HG03442 (cell line): ENCODE measurements at regions not wholly inside any gene's neighbourhood (a gene's known extent, or its start where the extent isn't known, plus 50 kb on each side); places are given as distances from the start of the nearest gene placed in this dataset.

ENCODE experiments used
- ATAC-seq: cut with Tn5 transposase; IDR thresholded peaks from one replicate; pipeline ENCODE4 v1.9.1; 2021; ENCODE audit warnings: mild to moderate bottlenecking, moderate library complexity; ENCODE audit not compliant: unreplicated experiment

- no peak for ATAC-seq
Measured at GRCh38 chr16:27123795-27124409, 57.2 kb downstream of the C16orf82 start.

DNA sequence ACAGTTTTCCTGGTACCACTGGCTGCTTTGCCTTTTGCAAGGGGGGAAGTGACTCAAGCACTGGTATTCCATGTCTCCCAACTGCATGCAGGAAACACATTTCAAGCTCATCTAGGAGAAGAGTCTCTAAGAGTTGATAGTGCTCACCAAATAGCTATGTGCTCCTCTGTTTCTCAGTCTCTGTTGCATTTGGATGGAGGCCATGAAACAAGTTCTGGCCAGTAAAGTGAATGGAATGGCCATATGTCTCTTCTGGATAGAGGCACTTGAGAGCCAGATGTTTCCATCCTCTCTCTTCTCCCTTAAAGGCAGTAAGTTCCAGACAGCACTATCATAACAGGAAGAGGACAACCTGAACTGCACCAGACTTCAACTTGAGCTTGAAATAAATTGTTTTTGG is 60.6 kb downstream of the C16orf82 start:
- no peak for ATAC-seq

- no peak for ATAC-seq
Measured at GRCh38 chr16:27129401-27129800, 62.7 kb downstream of the C16orf82 start.

GRCh38 chr16:27138257-27138656 is 65.1 kb upstream of the KDM8 start:
- ATAC-seq = no peak

- ATAC-seq = no peak
Measured at GRCh38 chr16:27145630-27146029, 57.7 kb upstream of the KDM8 start.

DNA sequence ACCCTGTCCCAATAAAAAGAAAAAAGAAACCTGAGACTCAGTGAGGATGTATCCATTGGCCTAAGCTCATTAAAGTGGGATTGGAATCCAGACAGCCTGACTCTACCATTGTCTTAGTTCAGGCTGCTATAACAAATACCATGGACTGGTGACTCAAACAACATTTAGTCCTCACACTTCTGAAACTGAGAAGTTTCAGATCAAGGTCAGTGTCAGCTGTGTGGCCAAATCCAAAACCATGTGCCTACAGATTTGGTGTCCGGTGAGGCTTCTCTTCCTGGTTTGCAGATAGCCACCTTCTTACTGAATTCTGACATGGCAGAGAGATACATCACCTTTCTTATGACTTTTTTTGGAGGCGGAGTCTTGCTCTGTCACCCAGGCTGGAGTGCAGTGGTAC is 53.3 kb upstream of the KDM8 start:
- peak; percentile 90 for ATAC-seq

DNA sequence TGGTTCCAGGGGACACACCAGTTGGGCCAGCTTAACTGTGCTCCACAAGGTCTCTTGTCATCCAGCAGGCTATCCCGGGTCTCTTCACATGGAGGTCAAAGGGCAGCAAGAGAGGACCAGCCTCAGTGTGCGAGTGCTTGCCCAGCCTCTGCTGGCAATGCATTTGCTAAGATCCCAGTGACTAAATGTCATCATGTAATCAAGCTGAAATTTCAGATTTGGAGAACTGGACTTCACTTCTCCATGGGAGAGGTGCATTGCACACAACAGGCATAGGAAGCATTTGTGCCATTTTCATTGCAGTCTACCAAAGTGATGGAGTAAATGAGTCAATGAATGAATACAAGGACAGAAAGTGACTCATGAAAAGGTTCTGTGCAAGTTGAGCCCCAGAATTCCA is 51.2 kb upstream of the KDM8 start:
- no peak for ATAC-seq

DNA sequence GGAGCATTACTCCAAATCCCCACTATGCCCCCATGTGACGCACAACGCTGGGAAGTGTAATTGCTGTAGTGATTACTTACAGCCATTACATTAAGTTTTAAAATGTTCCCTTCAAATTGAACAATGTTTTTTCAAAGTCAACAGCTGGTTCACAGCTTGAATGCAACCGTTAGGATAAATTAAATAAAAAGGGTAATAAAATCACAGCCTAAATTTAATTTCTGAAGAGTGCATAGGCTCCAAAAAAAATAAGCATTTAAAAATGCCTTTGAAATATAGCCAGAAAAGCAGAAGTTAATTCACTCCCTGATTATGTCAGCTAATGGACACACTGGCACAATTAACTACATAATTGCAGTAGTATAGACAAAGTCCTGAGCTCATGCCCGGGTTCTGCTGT is 50.5 kb upstream of the KDM8 start:
- ATAC-seq = no peak
